ENCODE measurements at regions not wholly inside any gene's neighbourhood (a gene's known extent, or its start where the extent isn't known, plus 50 kb on each side); places are given as distances from the start of the nearest gene placed in this dataset.

GRCh38 chr1:30402031-30402430 is 321.4 kb downstream of the MATN1 start (continued):
- TF ChIP-seq BACH2 (CRISPR knock-in tag; IDR thresholded peaks at IDR 0.05; ENCODE audit: borderline replicate concordance) (no peak), TOX (CRISPR knock-in tag; IDR thresholded peaks at IDR 0.05; ENCODE audit: borderline replicate concordance) (no peak), ISL1 (CRISPR knock-in tag; IDR thresholded peaks at IDR 0.05) (no peak)

- TF ChIP-seq ISL1 (CRISPR knock-in tag; IDR thresholded peaks at IDR 0.05) (no peak), CREB5 (CRISPR knock-in tag; IDR thresholded peaks at IDR 0.05; ENCODE audit: low read depth) (no peak), TSHZ2 (CRISPR knock-in tag; IDR thresholded peaks at IDR 0.05) (no peak), GLIS3 (CRISPR knock-in tag; IDR thresholded peaks at IDR 0.05) (no peak)
- ATAC-seq: no peak
Observed at GRCh38 chr1:30400507-30400906, 322.9 kb downstream of the MATN1 start.

GRCh38 chr1:30399026-30399425 is 324.4 kb downstream of the MATN1 start:
- no peak for TF ChIP-seq TOX (CRISPR knock-in tag; IDR thresholded peaks at IDR 0.05; ENCODE audit: borderline replicate concordance)
- TF ChIP-seq POU6F1 (CRISPR knock-in tag; IDR thresholded peaks at IDR 0.05; ENCODE audit: borderline replicate concordance, low read depth): no peak
- TF ChIP-seq ZNF8 (CRISPR knock-in tag; IDR thresholded peaks at IDR 0.05): no peak
- ATAC-seq: no peak

- TF ChIP-seq ZNF8 (CRISPR knock-in tag; IDR thresholded peaks at IDR 0.05) (no peak), GLIS3 (CRISPR knock-in tag; IDR thresholded peaks at IDR 0.05) (no peak), CSRNP3 (CRISPR knock-in tag; IDR thresholded peaks at IDR 0.05) (no peak), ZNF70 (CRISPR knock-in tag; IDR thresholded peaks at IDR 0.05) (no peak), CSDC2 (CRISPR knock-in tag; IDR thresholded peaks at IDR 0.05) (no peak), PATZ1 (CRISPR knock-in tag; IDR thresholded peaks at IDR 0.05; ENCODE audit: borderline replicate concordance) (no peak), ZNF565 (CRISPR knock-in tag; conservative IDR thresholded peaks at IDR 0.05; ENCODE audit: low read depth) (no peak), TSHZ2 (CRISPR knock-in tag; IDR thresholded peaks at IDR 0.05) (no peak), ISL1 (CRISPR knock-in tag; IDR thresholded peaks at IDR 0.05) (no peak), ZFP3 (CRISPR knock-in tag; IDR thresholded peaks at IDR 0.05) (no peak), ESRRG (CRISPR knock-in tag; IDR thresholded peaks at IDR 0.05) (no peak), RARB (CRISPR knock-in tag; IDR thresholded peaks at IDR 0.05) (no peak), POU6F1 (CRISPR knock-in tag; IDR thresholded peaks at IDR 0.05; ENCODE audit: borderline replicate concordance, low read depth) (no peak), TOX (CRISPR knock-in tag; IDR thresholded peaks at IDR 0.05; ENCODE audit: borderline replicate concordance) (no peak), TCF4 (CRISPR knock-in tag; IDR thresholded peaks at IDR 0.05; ENCODE audit: borderline replicate concordance) (no peak)
Observed at GRCh38 chr1:30397576-30397975, 325.8 kb downstream of the MATN1 start.

More at GRCh38 chr1:30397576-30397975, 325.8 kb downstream of the MATN1 start:
- ATAC-seq: no peak
